Activated naive CD4-positive, alpha-beta T cell treated with anti-CD3 and anti-CD28 coated beads for 36 hours (primary cell): ENCODE measurements at regions not wholly inside any gene's neighbourhood (a gene's known extent, or its start where the extent isn't known, plus 50 kb on each side); places are given as distances from the start of the nearest gene placed in this dataset.

Source experiments
- CTCF ChIA-PET: fragments of 350-600 bp; sonication (Branson Sonifier 250); formaldehyde crosslinking; loops from one replicate; lab custom pipeline; 2021; ENCODE audit warnings: antibody characterized with exemption; lab: Charles Lee
- DNase-seq: peaks from one replicate; pipeline ENCODE4 v3.0.0-alpha.2; 2020
- H3K27ac Mint-ChIP-seq: one replicate; pipeline ENCODE4 v1.8.0; 2021; ENCODE audit warnings: mild to moderate bottlenecking, mixed read lengths
- H3K27me3 Mint-ChIP-seq: one replicate; pipeline ENCODE4 v1.8.0; 2021; ENCODE audit warnings: low read depth, mixed read lengths
- H3K36me3 Mint-ChIP-seq: one replicate; pipeline ENCODE4 v1.8.0; 2021; ENCODE audit warnings: low read depth, mixed read lengths
- H3K4me1 Mint-ChIP-seq: one replicate; pipeline ENCODE4 v1.8.0; 2021; ENCODE audit warnings: low read depth, mixed read lengths
- H3K4me3 Mint-ChIP-seq: one replicate; pipeline ENCODE4 v1.8.0; 2021; ENCODE audit warnings: mild to moderate bottlenecking, moderate library complexity, mixed read lengths
- H3K9me3 Mint-ChIP-seq: one replicate; pipeline ENCODE4 v1.8.0; 2021; ENCODE audit warnings: mixed read lengths
- intact Hi-C: fragments of 100-400 bp; cut with micrococcal nuclease; formaldehyde crosslinking; loops from one replicate; pipeline ENCODE4 v1.15.1; 2023

- Mint-ChIP-seq H3K4me3 (no peak overlapping the region), H3K9me3 (no peaks in the 10 kb centered on the region), H3K4me1 (no peaks in the 10 kb centered on the region), H3K36me3 (no peaks in the 10 kb centered on the region), H3K27ac (no peak overlapping the region), H3K27me3 (peaks cover 6% of the 10 kb centered on the region)
- intact Hi-C loops = loop anchor here (10.0 kb wide), 1 partner anchor 745 kb away; no protein-coding TSS in a partner anchor
- no peak for DNase-seq
- CTCF ChIA-PET = interaction anchor here (0.6 kb wide), 1 partner anchor 692 kb away, joined by 3 read pairs; no protein-coding TSS in a partner anchor
Measured at GRCh38 chr6:4289770-4290320, 154.5 kb upstream of the ECI2 start.

GRCh38 chr6:4287811-4288244, 152.5 kb upstream of the ECI2 start:
- Mint-ChIP-seq H3K27me3 (peaks cover 17% of the 10 kb centered on the region), H3K9me3 (no peaks in the 10 kb centered on the region), H3K4me1 (no peaks in the 10 kb centered on the region), H3K4me3 (no peak overlapping the region), H3K36me3 (no peaks in the 10 kb centered on the region), H3K27ac (no peak overlapping the region)
- intact Hi-C loops = loop anchor here (10.0 kb wide), 1 partner anchor 747 kb away; no protein-coding TSS in a partner anchor
- CTCF ChIA-PET = no interaction called here
- no peak for DNase-seq

GRCh38 chr6:4287372-4287771, 152.0 kb upstream of the ECI2 start:
- H3K4me1 Mint-ChIP-seq = no peaks in the 10 kb centered on the region
- CTCF ChIA-PET = no interaction called here
- H3K27me3 Mint-ChIP-seq = peaks cover 18% of the 10 kb centered on the region
- H3K4me3 Mint-ChIP-seq = no peak overlapping the region
- no peaks in the 10 kb centered on the region for H3K9me3 Mint-ChIP-seq
- no peak overlapping the region for H3K27ac Mint-ChIP-seq
- intact Hi-C loops = loop anchor here (10.0 kb wide), 1 partner anchor 747 kb away; no protein-coding TSS in a partner anchor
- no peaks in the 10 kb centered on the region for H3K36me3 Mint-ChIP-seq
- no peak for DNase-seq

- Mint-ChIP-seq H3K9me3 (no peaks in the 10 kb centered on the region), H3K27ac (no peak overlapping the region), H3K27me3 (peaks cover 38% of the 10 kb centered on the region), H3K4me3 (no peak overlapping the region), H3K36me3 (no peaks in the 10 kb centered on the region), H3K4me1 (peaks cover 7% of the 10 kb centered on the region)
- CTCF ChIA-PET = interaction anchor here (0.7 to 0.8 kb wide), 2 partner anchors 234 to 566 kb away, joined by 3 to 4 read pairs; no protein-coding TSS in a partner anchor
- intact Hi-C loops = loop anchor here (2.0 to 10.0 kb wide), 2 partner anchors 654 to 752 kb away; no protein-coding TSS in a partner anchor
- DNase-seq = no peak
Measured at GRCh38 chr6:4282926-4283325, 147.6 kb upstream of the ECI2 start.

GRCh38 chr6:4281341-4282293, 146.2 kb upstream of the ECI2 start:
- intact Hi-C loops = loop anchor here (2.0 to 10.0 kb wide), 2 partner anchors 655 to 753 kb away; no protein-coding TSS in a partner anchor
- H3K4me1 Mint-ChIP-seq = peaks cover 7% of the 10 kb centered on the region
- CTCF ChIA-PET = interaction anchor here (0.8 kb wide), 1 partner anchor 567 kb away, joined by 4 read pairs; no protein-coding TSS in a partner anchor
- no peaks in the 10 kb centered on the region for H3K9me3 Mint-ChIP-seq
- H3K4me3 Mint-ChIP-seq = peak overlapping the region; percentile 52
- no peaks in the 10 kb centered on the region for H3K36me3 Mint-ChIP-seq
- H3K27ac Mint-ChIP-seq = no peak overlapping the region
- peak; percentile 75 for DNase-seq
- H3K27me3 Mint-ChIP-seq = peaks cover 38% of the 10 kb centered on the region

GRCh38 chr6:4280707-4281106, 145.3 kb upstream of the ECI2 start:
- no peak for DNase-seq
- Mint-ChIP-seq H3K4me1 (peaks cover 7% of the 10 kb centered on the region), H3K27me3 (peaks cover 37% of the 10 kb centered on the region), H3K4me3 (no peak overlapping the region), H3K9me3 (no peaks in the 10 kb centered on the region), H3K27ac (peak overlapping the region; percentile 46), H3K36me3 (no peaks in the 10 kb centered on the region)
- intact Hi-C loops = loop anchor here (10.0 kb wide), 1 partner anchor 754 kb away; no protein-coding TSS in a partner anchor
- CTCF ChIA-PET = no interaction called here

- Mint-ChIP-seq H3K27me3 (peaks cover 37% of the 10 kb centered on the region), H3K4me3 (no peak overlapping the region), H3K9me3 (no peaks in the 10 kb centered on the region), H3K36me3 (no peaks in the 10 kb centered on the region), H3K27ac (no peak overlapping the region), H3K4me1 (peaks cover 7% of the 10 kb centered on the region)
- intact Hi-C loops = loop anchor here (10.0 kb wide), 1 partner anchor 755 kb away; no protein-coding TSS in a partner anchor
- DNase-seq = no peak
- CTCF ChIA-PET = interaction anchor here (0.6 kb wide), 1 partner anchor 290 kb away, joined by 4 read pairs; no protein-coding TSS in a partner anchor
Measured at GRCh38 chr6:4280031-4280430, 144.7 kb upstream of the ECI2 start.

GRCh38 chr6:4274382-4275082, 139.2 kb upstream of the ECI2 start:
- Mint-ChIP-seq H3K27ac (no peak overlapping the region), H3K27me3 (peaks cover 4% of the 10 kb centered on the region), H3K9me3 (no peaks in the 10 kb centered on the region), H3K4me3 (no peak overlapping the region), H3K4me1 (no peaks in the 10 kb centered on the region), H3K36me3 (no peaks in the 10 kb centered on the region)
- CTCF ChIA-PET = no interaction called here
- intact Hi-C loops = no loop called here
- no peak for DNase-seq

GRCh38 chr6:4272996-4273395, 137.6 kb upstream of the ECI2 start:
- Mint-ChIP-seq H3K27ac (no peak overlapping the region), H3K36me3 (no peaks in the 10 kb centered on the region), H3K9me3 (no peaks in the 10 kb centered on the region), H3K4me3 (no peak overlapping the region), H3K4me1 (no peaks in the 10 kb centered on the region), H3K27me3 (peaks cover 4% of the 10 kb centered on the region)
- CTCF ChIA-PET = no interaction called here
- DNase-seq = no peak
- intact Hi-C loops = no loop called here

- H3K27me3 Mint-ChIP-seq = peaks cover 4% of the 10 kb centered on the region
- no peaks in the 10 kb centered on the region for H3K4me1 Mint-ChIP-seq
- no peak for DNase-seq
- no peaks in the 10 kb centered on the region for H3K9me3 Mint-ChIP-seq
- intact Hi-C loops = no loop called here
- CTCF ChIA-PET = no interaction called here
- H3K36me3 Mint-ChIP-seq = no peaks in the 10 kb centered on the region
- H3K27ac Mint-ChIP-seq = no peak overlapping the region
- H3K4me3 Mint-ChIP-seq = no peak overlapping the region
Measured at GRCh38 chr6:4271761-4272470, 136.5 kb upstream of the ECI2 start.

- Mint-ChIP-seq H3K4me3 (no peak overlapping the region), H3K27ac (no peak overlapping the region), H3K36me3 (no peaks in the 10 kb centered on the region), H3K4me1 (no peaks in the 10 kb centered on the region), H3K9me3 (no peaks in the 10 kb centered on the region), H3K27me3 (peaks cover 6% of the 10 kb centered on the region)
- CTCF ChIA-PET = no interaction called here
- intact Hi-C loops = no loop called here
- no peak for DNase-seq
Measured at GRCh38 chr6:4270776-4271175, 135.4 kb upstream of the ECI2 start.
